ENCODE measurements at regions not wholly inside any gene's neighbourhood (a gene's known extent, or its start where the extent isn't known, plus 50 kb on each side); places are given as distances from the start of the nearest gene placed in this dataset.
"Not testable (repeated sequence)": the region's sequence is repeated elsewhere in the genome, so short reads cannot be mapped to it uniquely, and the experiment has no call there.

DNA sequence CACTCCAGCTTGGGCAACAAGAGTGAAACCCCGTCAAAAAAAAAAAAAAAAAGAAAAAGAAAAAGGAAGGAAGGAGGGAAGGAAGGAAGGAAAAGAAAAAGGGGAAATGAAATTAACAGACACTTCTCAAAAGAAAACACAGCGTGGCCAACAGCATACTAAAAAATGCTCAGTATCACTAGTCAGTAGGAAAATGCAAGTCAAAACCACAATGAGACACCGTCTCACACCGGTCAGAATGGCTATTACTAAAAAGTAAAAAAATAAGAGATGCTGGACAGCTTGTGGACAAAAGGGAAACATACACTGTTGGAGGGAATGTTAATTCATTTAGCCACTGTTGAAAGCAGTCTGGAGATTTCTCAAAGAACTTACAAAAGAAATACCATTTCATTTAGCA, 369.5 kb upstream of the BRINP3 start:
- no peak for DNase-seq

DNA sequence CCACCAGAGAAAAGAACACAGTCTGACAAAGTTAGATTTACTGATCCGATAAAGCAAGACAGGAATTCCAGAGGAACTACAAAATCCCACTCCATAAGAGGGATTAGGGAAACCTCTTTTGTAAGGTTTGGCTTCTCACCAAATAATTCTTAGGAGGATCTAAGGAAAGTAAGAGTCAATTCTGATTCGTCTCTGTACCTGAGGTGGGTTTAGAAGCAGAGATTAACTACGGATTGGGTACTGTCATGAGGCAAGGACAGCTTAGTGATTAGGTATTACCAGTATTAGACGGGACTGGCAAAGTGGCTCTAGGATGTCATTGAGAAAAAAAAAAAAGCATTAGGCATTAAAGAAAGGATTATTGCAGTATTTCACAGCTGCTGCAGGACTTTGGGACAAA, 371.7 kb upstream of the BRINP3 start:
- no peak for DNase-seq

DNA sequence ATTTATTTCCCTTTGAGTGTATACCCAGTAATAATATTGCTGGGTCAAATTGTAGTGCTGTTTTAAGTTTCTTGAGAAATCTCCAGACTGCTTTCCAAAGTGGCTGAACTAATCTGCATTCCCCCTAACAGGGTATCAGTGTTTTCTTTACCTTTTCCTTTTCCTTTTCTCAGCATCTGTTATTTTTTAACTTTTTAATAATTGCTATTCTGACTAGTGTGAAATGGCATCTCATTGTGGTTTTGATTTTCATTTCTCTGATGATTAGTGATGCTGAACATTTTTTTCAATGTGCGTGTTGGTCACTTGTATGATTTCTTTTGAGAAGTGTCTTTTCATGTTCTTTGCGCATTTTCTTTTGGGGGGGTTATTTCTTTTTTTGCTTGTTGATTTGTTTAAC, 374.9 kb upstream of the BRINP3 start:
- DNase-seq = no peak

DNA sequence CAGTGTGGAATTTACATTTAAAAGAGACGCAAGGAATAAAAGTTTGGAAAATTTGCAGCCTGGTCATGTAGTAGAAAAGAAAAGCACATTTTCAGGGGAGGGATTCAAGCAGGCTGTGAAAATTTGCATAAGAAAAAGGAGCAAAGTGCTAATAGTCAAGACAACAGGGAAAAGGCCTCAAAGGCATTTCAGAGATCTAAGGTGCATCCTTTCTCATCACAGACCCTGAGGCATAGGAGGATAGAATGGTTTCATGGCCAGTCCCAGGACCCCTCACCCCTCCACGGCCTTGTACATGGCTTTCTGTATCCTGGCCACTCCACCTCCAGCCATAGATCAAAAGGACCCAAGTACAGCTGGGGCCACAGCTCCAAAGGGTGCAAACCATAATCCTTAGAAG, 380.5 kb upstream of the BRINP3 start:
- no peak for DNase-seq

DNA sequence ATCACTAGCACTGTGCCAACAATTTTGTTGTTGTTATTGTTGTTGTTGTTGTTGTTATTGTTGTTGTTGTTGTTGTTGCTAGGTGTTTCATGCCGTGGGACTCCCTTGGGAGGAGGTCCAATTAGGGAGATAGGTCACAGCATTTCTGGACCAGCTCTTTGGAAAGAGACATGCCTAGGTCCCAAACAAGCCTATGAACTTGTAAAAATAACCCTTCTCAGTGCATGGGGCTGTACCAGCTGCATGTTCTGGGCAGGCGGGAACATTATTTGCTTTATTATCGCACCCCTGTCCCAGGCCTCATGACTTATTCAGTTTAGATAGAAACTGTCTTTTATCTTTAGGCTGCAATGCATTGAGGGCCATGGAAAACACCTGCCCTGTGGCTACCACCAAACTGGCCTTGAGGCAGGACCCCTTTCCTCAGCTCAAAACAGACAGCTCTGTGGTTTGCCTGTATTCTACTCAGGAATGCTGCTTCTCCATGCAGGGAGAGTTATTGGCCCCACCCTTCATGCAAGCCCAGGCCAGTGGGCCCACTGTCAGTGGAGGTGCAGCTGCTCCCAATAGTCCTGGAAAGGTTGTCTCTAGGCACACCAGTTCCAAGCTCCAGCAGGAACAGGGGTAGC, 386.5 kb upstream of the BRINP3 start:
- no peak for DNase-seq

DNA sequence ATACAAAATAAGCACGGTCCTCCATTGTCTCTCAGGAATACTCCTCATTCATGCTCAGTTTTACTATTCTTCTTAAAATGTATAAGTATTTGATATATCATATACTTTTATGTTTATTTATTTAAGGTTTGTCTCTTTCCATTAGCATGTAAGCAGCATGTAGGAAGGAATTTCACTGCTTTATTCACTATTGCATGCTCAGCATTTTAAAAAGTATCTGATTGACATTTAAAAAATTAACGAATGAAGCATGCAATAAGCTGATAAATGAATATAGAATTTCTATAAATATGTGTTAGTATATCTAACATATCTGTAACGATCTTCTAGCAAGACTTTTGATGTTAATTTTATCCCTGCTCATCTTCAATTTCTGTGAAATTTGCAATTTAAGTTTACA, 402.7 kb upstream of the BRINP3 start:
- DNase-seq = no peak

DNA sequence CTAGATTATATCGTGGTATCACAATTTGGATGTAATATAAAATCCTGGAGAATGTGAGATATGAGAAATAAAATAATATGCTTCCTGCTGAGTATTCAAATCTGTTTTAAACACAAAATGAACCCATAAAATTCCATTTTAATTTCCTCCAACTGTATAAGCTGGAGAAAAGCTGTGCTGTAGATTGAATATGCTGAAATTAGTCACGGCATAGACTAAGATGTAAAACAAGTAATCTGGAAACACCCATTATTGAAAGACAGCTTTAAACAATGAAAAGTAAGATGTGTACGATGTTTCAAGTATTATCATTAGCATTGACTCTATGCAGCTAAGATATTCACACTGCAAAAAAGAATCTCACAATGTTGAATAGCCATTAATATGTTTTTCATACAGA, 403.4 kb upstream of the BRINP3 start:
- no peak for DNase-seq

DNA sequence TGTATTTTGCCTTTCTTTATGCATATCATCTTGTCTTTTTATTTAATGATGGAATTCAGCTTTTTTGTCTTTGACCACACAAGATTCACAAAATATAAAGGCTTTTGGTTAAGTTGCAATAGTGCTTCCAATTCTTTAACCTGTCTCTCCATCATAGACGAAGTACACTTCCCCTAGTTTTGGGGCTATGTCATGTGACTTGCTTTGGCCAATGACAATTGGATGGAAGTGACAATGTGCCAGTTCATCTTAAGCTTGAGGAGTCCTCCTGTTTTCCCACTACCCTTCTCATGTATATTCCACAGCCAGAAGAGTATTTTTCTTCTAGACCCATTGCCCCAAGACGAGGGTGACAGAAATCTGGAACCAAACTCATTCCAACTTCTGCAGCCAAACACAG, 419.6 kb upstream of the BRINP3 start:
- DNase-seq = no peak

DNA sequence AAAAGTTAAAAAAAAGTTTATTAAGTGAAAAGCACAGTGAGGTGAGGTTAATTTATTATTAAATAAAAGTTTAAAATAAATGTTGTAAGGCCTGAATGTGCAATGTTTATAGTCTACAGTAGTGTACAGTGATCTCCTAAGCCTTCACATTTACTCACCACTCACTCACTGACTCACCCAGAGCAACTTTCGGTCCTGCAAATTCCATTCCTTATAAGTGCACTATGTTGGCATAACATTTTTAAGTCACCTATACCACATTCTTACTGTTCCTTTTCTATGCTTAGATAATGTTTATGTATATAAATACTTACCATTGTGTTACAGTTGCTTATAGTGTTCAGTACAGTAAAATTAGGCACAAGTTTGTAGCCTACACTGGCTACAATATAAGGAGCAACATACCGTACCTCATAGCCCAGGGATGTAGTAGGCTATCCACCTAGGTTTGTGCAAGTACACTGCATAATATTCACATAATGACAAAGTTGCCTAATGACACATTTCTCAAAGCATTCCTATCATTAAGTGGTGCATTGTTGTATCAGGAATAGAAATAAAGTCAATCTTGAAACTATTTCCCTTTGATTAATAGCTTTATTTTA, 426.5 kb upstream of the BRINP3 start:
- no peak for DNase-seq

DNA sequence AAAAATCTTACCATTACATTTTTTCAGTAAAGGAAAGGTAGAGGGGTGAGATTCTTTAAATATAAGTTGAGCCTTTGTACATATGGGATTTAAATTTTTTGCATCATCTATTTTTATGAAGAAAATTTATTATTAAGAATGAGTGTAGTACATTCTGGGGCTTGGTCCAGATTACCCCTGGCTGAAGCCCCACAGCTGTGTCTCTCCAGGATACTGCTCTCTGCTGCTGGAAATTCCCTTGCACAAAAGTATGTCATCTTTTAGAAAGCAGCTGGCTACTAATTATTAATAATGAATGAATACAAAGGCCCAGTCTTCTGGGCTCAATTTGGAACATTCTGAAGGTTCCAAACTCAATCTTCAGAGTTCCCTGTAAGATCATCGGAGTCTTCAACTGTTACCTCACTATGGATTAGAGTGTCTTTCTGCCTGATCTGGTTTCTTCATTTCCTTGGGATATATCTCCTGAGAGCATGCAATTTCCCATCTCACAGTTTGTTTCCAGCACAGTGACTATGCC, 428.6 kb upstream of the BRINP3 start:
- no peak for DNase-seq

DNA sequence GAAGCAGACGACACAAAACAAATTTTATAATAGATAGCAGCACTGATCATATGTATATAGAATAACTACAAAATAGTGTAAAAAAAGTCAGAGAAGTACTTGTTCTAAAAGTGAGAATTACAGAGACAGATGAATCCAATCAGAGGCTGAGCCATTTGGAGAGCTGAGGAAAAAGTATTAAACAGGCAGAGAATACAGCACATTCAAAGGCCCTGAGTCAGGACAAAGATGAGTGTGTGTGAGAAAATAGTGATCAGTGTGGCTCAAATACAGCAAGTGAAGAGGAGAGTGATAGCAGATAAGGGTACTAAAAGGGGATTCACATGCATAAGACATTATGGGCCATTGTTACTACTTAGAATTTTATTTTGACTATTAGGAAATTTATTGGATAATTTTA, 430.6 kb upstream of the BRINP3 start:
- DNase-seq = no peak

DNA sequence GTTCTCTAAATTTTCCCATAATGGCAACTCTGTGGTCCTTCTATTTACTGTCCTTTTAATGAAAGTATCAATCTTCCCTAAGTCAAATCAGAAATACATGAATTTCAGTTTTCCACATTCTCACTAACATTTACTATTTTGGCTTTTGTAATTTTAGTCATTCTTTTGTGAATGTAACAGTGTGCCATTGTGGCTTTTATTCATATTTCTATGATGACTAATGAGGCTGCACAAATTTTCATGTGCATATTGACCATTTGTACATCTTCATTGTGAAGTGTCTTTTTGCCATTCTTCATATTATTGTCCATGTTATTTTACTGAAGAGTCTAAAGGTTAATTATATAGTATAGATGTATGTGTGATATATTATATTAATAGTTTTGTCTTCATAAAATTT, 431.0 kb upstream of the BRINP3 start:
- no peak for DNase-seq

DNA sequence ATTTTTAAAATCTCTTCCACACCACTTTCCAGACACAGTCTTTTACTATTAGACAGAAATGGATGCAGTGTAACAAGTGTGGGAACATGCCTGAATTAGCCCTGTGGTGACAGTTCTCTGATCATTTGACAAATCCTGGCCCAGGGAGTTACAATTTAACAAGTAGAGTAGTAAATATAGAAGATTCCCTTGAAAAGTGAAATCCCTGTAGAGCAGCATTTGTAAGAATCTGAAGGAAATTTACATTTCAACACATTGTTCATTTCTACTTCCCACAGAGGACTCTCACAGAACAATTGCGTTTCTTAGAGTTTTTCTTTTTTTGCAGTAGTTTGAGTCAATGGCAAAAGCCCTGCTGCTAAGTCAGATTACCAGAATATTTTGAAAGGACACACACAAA, 458.3 kb upstream of the BRINP3 start:
- no peak for DNase-seq

DNA sequence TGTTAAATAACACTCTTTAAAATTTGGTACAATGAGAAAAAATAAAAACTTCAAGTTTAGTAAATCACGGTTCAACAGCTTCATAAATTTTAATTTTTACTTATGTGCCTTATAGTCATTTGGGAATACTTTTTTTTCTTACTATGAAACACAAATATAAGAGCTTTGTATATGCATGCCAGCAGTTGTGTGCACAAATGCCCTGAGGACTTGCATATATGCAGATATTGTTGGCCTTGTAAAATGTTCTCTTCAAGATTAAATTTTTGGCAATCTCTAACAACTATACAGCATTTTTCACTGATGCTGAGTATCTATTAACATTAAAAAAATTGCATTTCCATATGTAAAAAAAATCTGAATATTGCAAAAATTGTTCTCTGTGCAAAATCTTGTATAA, 458.7 kb upstream of the BRINP3 start:
- no peak for DNase-seq

DNA sequence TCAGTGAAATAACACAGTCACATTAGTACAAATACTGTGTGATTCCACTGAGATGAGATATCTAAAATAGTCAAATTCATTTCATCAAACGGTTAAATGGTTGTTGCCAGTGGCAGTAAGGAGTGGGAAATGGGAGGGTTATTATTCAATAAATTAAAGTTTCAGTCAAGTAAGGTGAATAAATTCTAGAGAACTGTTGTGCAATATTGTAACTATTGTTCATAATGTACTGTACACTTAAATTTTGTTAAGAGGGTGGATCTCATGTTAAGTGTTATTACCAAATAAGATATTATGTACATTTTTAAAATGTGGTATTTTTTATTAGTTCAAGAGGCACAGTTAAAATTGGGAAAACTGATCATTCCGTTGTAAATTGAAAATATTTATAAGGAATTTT, 463.3 kb upstream of the BRINP3 start:
- no peak for DNase-seq

DNA sequence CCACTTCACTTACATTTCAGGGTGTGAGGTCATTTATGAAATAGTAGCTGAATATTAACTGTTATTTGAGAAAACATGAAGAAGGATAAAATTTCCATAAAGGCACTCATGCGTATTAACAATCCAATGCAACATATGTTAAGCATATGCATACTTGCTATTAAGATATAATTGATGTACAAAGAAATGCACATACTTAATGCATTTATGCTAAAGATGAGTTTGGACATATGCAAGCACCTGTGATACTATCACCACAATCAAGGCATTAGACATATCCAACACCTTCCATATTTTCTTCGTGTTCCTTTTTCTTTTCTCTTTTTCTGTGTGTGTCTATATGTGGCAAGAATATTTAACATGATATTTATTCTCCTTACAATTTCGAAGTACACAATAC, 464.8 kb upstream of the BRINP3 start:
- no peak for DNase-seq

DNA sequence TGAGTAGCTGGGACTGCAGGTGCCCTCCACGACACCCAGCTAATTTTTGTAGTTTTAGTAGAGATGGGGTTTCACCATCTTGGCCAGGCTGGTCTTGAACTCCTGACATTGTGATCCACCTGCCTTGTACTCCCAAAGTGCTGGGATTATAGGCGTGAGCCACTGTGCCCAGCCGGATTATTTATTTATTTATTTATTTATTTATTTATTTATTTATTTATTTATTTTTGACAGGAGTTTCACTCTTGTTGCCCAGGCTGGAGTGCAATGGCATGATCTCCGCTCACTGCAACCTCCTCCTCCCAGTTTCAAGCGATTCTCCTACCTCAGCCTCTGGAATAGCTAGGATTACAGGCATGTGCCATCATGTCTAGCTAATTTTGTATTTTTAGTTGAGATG, 466.1 kb upstream of the BRINP3 start:
- DNase-seq = not testable (repeated sequence)

DNA sequence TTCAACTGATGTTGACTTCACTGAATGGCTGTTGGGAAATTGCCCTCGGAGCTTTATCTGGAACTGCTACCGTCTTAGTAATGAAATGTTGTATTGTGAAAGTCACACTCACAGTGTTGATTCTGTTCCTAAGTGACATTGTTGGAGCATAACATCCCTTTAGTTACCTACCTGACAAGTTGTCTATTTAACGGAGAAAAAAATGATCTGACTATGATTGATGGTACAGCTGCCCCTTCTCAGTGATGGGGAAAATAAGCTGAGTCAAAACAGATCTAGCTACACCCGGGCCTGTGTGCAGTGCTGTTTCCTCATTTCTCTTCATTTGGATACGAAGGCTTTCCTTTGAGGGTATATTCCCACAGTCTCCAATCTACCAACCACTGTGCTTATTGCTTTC, 472.3 kb upstream of the BRINP3 start:
- no peak for DNase-seq

DNA sequence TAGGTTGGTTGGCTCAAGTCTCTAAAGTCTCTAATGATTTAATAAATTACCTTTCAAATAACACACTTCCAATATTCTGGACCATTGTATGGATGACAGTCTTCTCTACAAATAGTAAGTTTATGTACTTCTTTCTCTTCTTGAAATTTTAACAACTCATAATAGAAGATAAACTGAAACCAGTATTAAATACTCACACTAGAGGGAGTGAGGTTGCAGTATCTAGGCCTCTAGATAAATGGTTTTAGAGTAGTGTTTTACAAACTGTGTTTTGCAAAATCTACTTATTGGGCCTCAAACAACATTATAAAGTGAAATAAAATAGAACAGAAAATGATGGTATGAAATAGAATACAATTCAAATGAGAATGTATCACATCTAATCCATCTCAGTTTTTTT, 479.9 kb upstream of the BRINP3 start:
- no peak for DNase-seq

DNA sequence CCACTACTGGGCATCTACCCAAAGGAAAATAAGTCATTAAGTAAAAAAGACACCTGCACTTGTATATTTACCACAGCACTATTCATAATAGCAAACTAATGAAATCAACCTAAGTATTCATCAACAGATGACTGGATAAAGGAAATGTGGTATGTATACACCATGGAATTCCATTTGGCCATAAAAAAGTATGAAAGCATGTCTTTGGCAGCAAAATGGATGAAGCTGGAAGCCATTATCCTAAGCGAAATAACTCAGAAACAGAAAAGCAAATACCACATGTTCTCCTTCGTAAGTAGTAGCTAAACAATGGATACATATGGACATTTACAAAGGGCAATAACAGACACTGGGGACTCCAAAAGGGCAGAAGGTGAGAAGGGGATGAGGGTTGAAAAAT, 485.7 kb upstream of the BRINP3 start:
- DNase-seq = no peak

DNA sequence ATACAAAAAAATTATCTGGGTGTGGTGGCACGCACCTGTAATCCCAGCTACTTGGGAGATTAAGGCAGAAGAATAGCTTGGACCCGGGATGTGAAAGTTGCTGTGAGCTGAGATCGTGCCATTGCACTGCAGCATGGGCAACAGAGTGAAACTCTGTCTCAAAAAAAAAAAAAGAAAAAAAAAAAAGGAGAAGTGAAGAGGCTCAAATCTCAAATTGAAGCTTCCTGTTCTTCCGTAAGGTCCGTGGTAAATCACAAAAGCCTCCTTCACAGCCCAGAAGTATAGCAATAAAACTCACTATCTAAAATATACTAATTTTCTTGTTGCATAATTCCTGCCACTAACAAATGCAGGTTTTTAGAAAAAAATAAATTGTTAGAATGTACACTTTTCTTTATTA, 498.2 kb upstream of the BRINP3 start:
- DNase-seq = no peak

DNA sequence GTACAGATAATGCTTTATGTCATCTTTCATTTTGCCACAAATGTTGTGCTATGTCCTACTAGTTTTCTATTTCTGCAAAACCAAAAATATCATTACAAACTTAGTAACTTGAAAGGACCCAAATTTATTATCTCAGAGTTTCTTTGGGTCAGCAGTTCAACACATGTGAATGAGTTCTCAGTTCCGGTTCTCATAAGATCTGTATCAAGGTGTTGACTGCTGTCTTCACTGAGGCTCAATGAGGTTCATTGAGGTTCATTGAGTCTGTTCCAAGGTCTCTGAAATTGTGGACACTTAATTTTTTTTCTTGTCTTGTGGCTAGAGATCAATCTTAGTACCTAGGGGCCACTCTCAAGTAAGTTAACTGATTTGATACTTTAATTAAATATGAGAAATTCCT, 525.1 kb upstream of the BRINP3 start:
- DNase-seq = no peak

DNA sequence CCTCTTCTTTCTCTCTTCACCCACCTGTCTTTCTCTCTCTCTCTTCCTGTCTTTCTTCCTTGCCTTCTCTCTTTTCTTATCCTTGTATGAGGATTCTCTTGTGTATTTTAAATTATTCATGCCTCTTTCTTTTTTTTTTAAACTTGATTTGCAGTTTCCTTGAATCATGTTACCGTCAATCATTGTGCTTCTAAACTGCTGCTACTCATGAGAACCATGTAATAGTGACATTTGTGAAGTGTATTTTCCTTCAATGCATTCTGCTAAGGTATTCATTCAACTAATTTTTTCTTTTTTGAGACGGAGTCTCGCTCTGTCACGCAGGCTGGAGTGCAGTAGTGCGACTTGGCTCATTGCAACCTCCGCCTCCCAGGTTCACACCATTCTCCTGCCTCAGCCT, 539.1 kb upstream of the BRINP3 start:
- DNase-seq = no peak

DNA sequence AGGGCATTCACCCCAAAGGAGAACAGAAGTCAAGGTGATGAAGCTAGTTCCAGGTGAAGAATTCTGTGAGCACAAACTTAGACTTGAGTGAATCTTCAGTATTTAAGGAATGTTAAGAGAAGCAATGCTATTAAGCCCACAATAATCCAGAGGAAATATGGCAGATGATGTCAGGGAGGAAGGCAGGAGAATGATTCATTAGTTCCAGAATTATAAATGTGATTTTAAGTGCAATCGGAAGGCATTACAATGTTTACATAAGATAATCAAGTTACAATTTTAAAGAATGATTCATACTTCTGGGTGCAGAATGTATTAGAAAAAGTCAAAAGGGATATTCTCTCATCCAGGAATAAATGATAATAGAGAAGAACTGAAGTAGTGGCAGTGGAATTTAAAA, 545.2 kb upstream of the BRINP3 start:
- no peak for DNase-seq

DNA sequence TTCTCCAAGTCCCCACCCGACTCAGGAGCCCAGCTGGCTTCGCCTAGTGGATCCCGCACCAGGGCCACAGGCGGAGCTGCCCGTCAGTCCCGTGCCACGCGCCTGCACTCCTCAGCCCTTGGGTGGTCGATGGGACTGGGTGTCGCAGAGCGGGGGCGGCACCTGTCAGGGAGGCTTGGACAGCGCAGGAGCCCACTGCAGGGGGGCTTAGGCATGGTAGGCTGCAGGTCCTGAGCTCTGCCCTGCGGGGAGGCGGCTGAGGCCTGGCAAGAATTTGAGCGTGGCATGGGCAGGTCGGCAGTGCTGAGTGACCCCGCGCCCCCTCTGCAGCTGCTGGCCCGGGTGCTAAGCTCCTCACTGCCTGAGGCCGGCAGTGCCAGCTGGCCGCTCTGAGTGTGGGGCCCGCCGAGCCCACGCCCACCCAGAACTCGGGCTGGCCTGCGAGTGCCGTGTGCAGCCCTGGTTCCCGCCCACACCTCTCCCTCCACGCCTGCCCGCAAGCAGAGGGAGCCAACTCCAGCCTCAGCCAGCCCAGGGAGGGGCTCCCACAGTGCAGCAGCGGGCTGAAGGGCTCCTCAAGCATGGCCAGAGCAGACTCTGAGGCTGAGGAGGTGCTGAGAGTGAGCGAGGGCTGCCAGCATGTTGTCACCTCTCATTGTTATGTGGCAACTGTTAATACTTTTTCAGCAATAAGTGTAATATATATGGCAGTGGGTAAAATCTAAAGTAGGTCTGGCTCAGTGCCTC, 548.4 kb upstream of the BRINP3 start:
- DNase-seq = no peak
